ENCODE measurements at regions not wholly inside any gene's neighbourhood (a gene's known extent, or its start where the extent isn't known, plus 50 kb on each side); places are given as distances from the start of the nearest gene placed in this dataset.

GRCh38 chr10:9759596-9759995 is 1258.1 kb upstream of the CELF2 start:
- no peak for ATAC-seq
- TF ChIP-seq PPARA (CRISPR knock-in tag; IDR thresholded peaks at IDR 0.05; ENCODE audit: borderline replicate concordance) (no peak), ZNF565 (CRISPR knock-in tag; conservative IDR thresholded peaks at IDR 0.05; ENCODE audit: low read depth) (no peak), ZNF70 (CRISPR knock-in tag; IDR thresholded peaks at IDR 0.05) (no peak), CREB5 (CRISPR knock-in tag; IDR thresholded peaks at IDR 0.05; ENCODE audit: low read depth) (no peak), ZFP3 (CRISPR knock-in tag; IDR thresholded peaks at IDR 0.05) (no peak), ZC3H10 (CRISPR knock-in tag; IDR thresholded peaks at IDR 0.05) (no peak)

- no peak for ATAC-seq
- TF ChIP-seq ISL1 (CRISPR knock-in tag; IDR thresholded peaks at IDR 0.05) = peak; percentile 61
- TF ChIP-seq CSRNP3 (CRISPR knock-in tag; IDR thresholded peaks at IDR 0.05) = no peak
- TF ChIP-seq CREB5 (CRISPR knock-in tag; IDR thresholded peaks at IDR 0.05; ENCODE audit: low read depth) = peak; percentile 76; the same call in 1 of the 2 replicates
- no peak for TF ChIP-seq TSHZ2 (CRISPR knock-in tag; IDR thresholded peaks at IDR 0.05)
- TF ChIP-seq ZFP3 (CRISPR knock-in tag; IDR thresholded peaks at IDR 0.05) = no peak
- no peak for TF ChIP-seq PPARA (CRISPR knock-in tag; IDR thresholded peaks at IDR 0.05; ENCODE audit: borderline replicate concordance)
Measured at GRCh38 chr10:9762966-9763656, 1254.6 kb upstream of the CELF2 start.

GRCh38 chr10:9766762-9767161 is 1250.9 kb upstream of the CELF2 start:
- TF ChIP-seq PATZ1 (CRISPR knock-in tag; IDR thresholded peaks at IDR 0.05; ENCODE audit: borderline replicate concordance) = no peak
- no peak for TF ChIP-seq ARNTL (CRISPR knock-in tag; IDR thresholded peaks at IDR 0.05; ENCODE audit: borderline replicate concordance, low read depth)
- TF ChIP-seq SNAI2 (CRISPR knock-in tag; IDR thresholded peaks at IDR 0.05) = no peak
- no peak for TF ChIP-seq ZFP3 (CRISPR knock-in tag; IDR thresholded peaks at IDR 0.05)
- TF ChIP-seq PPARA (CRISPR knock-in tag; IDR thresholded peaks at IDR 0.05; ENCODE audit: borderline replicate concordance) = no peak
- TF ChIP-seq TOX (CRISPR knock-in tag; IDR thresholded peaks at IDR 0.05; ENCODE audit: borderline replicate concordance) = no peak
- TF ChIP-seq POU6F1 (CRISPR knock-in tag; IDR thresholded peaks at IDR 0.05; ENCODE audit: borderline replicate concordance, low read depth) = no peak
- TF ChIP-seq CREB5 (CRISPR knock-in tag; IDR thresholded peaks at IDR 0.05; ENCODE audit: low read depth) = no peak
- ATAC-seq = no peak
